Tibial nerve (tissue), 3 donors: ENCODE measurements at regions not wholly inside any gene's neighbourhood (a gene's known extent, or its start where the extent isn't known, plus 50 kb on each side); places are given as distances from the start of the nearest gene placed in this dataset.

Source experiments
- POLR2A ChIP-seq, 2 donors: fragments of 450-650 bp; IDR thresholded peaks; one replicate each; pipeline ENCODE4 v1.6.1; 2017; ENCODE audit warnings: antibody characterized with exemption in 2 of 2, mild to moderate bottlenecking in 2 of 2, moderate library complexity in 2 of 2
- TF ChIP-seq, protein P1 (sequence below), 5 experiments: fragments of 200-600 bp in 3 of 5; fragments of 450-650 bp in 2 of 5; sonication (generic) in 3 of 5; IDR thresholded peaks; one replicate each; pipeline ENCODE4 v1.5.1; 2016 to 2019; ENCODE audit warnings: antibody characterized with exemption in 5 of 5, mild to moderate bottlenecking in 3 of 5, moderate library complexity in 2 of 5

GRCh38 chr2:183371545-183371944 is 247.3 kb downstream of the NUP35 start:
- TF ChIP-seq, protein P1, sequence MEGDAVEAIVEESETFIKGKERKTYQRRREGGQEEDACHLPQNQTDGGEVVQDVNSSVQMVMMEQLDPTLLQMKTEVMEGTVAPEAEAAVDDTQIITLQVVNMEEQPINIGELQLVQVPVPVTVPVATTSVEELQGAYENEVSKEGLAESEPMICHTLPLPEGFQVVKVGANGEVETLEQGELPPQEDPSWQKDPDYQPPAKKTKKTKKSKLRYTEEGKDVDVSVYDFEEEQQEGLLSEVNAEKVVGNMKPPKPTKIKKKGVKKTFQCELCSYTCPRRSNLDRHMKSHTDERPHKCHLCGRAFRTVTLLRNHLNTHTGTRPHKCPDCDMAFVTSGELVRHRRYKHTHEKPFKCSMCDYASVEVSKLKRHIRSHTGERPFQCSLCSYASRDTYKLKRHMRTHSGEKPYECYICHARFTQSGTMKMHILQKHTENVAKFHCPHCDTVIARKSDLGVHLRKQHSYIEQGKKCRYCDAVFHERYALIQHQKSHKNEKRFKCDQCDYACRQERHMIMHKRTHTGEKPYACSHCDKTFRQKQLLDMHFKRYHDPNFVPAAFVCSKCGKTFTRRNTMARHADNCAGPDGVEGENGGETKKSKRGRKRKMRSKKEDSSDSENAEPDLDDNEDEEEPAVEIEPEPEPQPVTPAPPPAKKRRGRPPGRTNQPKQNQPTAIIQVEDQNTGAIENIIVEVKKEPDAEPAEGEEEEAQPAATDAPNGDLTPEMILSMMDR (IDR thresholded peaks at IDR 0.05) = no peak
- TF ChIP-seq POLR2A (IDR thresholded peaks at IDR 0.05) = no peak
